ENCODE measurements at regions not wholly inside any gene's neighbourhood (a gene's known extent, or its start where the extent isn't known, plus 50 kb on each side); places are given as distances from the start of the nearest gene placed in this dataset.

- TF ChIP-seq CTCF (IDR thresholded peaks at IDR 0.05; ENCODE audit: control extremely low read depth in 1 of 3, insufficient read depth in 1 of 3, low read depth in 1 of 3, low read length in 3 of 3): no peak
- TF ChIP-seq POLR2A (IDR thresholded peaks at IDR 0.05; ENCODE audit: control extremely low read depth in 1 of 2, low read depth in 2 of 2, low read length in 2 of 2): no peak
- no peak for TF ChIP-seq RXRA (IDR thresholded peaks at IDR 0.05; ENCODE audit: insufficient read depth, low read depth, low read length)
- TF ChIP-seq TAF7 (optimal IDR thresholded peaks at IDR 0.05; ENCODE audit: borderline replicate concordance, low read depth, low read length): no peak
- no peak for TF ChIP-seq SRF (IDR thresholded peaks at IDR 0.05; ENCODE audit: low read depth, low read length)
- no peak for TF ChIP-seq EZH2 (IDR thresholded peaks at IDR 0.05; ENCODE audit: low read depth, low read length, severe bottlenecking)
- TF ChIP-seq TAF1 (IDR thresholded peaks at IDR 0.05; ENCODE audit: low read depth, low read length): no peak
- TF ChIP-seq CBX8 (IDR thresholded peaks at IDR 0.05; ENCODE audit: borderline replicate concordance, low read depth, low read length): no peak
- no peak for TF ChIP-seq FOSL1 (IDR thresholded peaks at IDR 0.05; ENCODE audit: insufficient read depth, low read depth, low read length)
- TF ChIP-seq POLR2AphosphoS5 (IDR thresholded peaks at IDR 0.05; ENCODE audit: low read depth, low read length): no peak
- no peak for TF ChIP-seq HDAC6 (IDR thresholded peaks at IDR 0.05; ENCODE audit: low read depth, low read length)
- no peak for TF ChIP-seq NRF1 (IDR thresholded peaks at IDR 0.05; ENCODE audit: low read depth, low read length)
- TF ChIP-seq GABPA (IDR thresholded peaks at IDR 0.05; ENCODE audit: borderline replicate concordance, insufficient read depth, low read length): no peak
These were observed 639.6 kb downstream of the ARAP2 start for GRCh38 chr4:35604724-35605123.
